ENCODE measurements at regions not wholly inside any gene's neighbourhood (a gene's known extent, or its start where the extent isn't known, plus 50 kb on each side); places are given as distances from the start of the nearest gene placed in this dataset.

DNA sequence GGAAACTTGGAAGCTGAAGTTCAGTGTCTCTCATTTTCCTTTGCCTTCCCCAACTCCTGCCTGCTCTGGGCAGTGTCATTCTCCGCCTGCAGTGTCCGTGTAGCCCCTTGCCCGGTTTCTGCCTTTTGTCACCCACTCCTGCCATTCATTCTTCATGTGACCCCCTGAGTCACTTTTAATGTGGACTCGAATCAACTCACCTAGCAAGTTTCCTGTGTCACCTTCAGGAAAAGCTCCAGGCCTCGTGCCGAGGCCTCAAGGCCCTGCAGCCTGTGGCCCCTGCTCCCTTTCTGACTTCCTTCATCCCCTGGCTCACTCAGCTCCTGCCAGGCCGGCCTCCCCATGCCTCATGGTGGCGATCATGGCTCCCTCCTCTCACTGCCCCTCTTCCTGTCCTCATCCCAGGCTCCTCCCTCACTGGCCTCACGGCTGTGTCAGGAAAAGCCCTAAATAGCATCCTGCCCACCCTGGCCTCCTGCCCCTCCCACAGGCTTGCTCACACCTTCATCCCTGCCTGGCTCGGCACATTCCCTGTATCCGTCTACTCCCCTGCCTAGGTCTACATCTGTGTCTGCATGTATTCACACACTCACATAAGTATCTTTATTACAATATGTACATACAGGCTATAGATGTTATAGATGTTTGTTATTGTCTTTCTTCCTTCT lies 294.9 kb downstream of the MED10 start:
- TF ChIP-seq, protein P1, sequence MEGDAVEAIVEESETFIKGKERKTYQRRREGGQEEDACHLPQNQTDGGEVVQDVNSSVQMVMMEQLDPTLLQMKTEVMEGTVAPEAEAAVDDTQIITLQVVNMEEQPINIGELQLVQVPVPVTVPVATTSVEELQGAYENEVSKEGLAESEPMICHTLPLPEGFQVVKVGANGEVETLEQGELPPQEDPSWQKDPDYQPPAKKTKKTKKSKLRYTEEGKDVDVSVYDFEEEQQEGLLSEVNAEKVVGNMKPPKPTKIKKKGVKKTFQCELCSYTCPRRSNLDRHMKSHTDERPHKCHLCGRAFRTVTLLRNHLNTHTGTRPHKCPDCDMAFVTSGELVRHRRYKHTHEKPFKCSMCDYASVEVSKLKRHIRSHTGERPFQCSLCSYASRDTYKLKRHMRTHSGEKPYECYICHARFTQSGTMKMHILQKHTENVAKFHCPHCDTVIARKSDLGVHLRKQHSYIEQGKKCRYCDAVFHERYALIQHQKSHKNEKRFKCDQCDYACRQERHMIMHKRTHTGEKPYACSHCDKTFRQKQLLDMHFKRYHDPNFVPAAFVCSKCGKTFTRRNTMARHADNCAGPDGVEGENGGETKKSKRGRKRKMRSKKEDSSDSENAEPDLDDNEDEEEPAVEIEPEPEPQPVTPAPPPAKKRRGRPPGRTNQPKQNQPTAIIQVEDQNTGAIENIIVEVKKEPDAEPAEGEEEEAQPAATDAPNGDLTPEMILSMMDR (IDR thresholded peaks at IDR 0.05; ENCODE audit: insufficient read depth, low read length) = no peak
- DNase-seq (ENCODE audit: low read depth) = no peak
- H3K4me3 ChIP-seq (ENCODE audit: low read depth, low read length) = no peak overlapping the region

DNA sequence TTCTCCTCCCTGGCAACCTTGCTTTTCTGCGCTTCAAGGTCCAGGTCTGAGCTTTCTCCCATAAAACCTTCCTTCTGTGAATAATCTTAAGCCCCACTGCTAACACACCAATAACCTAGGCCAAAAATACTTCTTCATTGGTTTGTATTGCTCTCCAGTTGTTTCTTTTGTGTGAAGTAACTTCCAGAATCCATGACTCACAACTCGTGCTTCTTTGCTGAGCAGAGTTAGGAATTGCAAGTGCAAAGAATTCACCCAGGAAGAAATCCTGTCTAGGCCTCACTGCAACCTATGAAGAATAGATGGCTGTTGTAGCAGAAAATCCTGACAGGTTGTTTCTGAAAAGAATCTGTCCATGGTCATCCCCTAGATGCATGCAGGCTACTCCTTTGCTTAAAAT lies 295.7 kb downstream of the MED10 start:
- DNase-seq (ENCODE audit: low read depth) = no peak
- no peak overlapping the region for H3K4me3 ChIP-seq (ENCODE audit: low read depth, low read length)
- TF ChIP-seq, protein P1 (IDR thresholded peaks at IDR 0.05; ENCODE audit: insufficient read depth, low read length) = no peak

DNA sequence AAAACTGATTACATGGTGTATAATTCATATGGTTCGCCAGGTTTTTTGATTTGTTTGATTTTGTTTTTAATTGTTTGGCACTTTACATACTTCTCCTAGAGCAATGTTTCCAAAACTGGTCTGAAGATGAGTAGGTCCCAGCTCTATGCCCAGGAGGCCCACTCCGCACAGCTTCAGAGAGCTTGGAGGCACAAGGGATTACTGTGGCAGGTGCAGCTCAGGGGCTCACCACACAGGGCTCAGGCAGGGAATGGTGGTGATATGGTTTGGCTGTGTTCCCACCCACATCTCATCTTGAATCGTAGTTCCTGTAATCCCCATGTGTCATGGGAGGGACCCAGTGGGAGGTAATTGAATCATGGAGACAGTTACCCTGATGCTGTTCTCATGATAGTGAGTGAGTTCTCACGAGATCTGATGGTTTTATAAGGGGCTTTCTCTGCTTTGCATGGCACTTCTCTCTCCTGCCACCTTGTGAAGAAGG lies 296.6 kb downstream of the MED10 start:
- no peak overlapping the region for H3K4me3 ChIP-seq (ENCODE audit: low read depth, low read length)
- TF ChIP-seq, protein P1 (IDR thresholded peaks at IDR 0.05; ENCODE audit: insufficient read depth, low read length) = no peak
- no peak for DNase-seq (ENCODE audit: low read depth)

DNA sequence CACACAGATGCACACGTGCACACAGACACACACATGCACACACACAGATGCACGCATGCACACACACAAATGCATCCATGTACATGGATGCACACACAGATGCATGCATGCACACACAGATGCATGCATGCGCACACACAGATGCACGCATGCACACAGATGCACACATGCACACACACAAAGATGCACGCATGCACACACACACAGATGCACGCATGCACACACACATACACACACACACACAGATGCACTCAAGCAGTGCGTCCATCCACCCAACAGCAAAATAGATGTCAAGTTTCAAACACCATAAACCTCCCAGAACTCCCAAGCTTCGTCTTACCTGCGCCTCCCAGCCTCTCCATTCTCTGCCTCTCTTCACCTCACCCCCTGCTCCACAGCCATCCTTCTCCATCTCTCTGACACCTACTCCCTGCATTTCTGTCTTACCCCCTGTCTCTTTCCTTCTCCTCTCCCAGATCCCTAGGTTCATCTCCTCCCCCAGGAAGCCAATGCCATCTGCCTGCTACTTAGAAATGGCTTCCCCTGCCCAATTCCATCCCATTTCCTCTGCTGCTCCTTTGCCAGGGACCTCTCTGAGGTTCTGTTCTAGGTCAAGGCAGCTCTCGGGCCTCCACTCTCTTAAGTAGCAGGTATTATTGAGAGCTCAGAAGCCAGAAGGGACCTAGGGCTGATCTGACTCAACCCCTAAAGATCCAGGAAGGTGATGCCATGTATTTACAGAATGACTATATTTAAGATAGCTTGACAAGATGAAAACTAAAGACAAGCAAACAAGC lies 297.2 kb downstream of the MED10 start:
- TF ChIP-seq, protein P1 (IDR thresholded peaks at IDR 0.05; ENCODE audit: insufficient read depth, low read length) = no peak
- H3K4me3 ChIP-seq (ENCODE audit: low read depth, low read length) = no peak overlapping the region

DNA sequence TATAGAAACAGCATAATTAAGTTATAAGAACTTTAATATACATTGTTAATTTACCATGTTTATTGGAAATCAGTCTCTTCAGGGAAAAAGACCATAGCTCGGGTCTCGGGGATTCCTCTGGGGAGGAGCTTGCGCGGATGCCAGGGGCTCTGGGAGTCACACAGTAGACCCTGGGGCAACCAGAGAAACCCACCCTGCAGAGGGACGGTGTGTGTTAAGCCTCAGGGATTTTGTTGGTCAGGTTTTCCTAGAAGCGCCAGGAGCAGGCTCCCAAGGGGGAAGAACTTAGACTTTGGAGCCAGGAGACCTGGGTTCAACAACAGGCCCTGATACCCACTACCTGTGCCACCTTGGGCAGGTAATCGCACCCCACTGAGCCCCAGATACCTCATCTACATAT lies 297.9 kb downstream of the MED10 start:
- DNase-seq (ENCODE audit: low read depth) = no peak
- TF ChIP-seq, protein P1 (IDR thresholded peaks at IDR 0.05; ENCODE audit: insufficient read depth, low read length) = no peak
- H3K4me3 ChIP-seq (ENCODE audit: low read depth, low read length) = no peak overlapping the region

More for the DNA sequence above, 297.2 kb downstream of the MED10 start:
- no peak for DNase-seq (ENCODE audit: low read depth)

DNA sequence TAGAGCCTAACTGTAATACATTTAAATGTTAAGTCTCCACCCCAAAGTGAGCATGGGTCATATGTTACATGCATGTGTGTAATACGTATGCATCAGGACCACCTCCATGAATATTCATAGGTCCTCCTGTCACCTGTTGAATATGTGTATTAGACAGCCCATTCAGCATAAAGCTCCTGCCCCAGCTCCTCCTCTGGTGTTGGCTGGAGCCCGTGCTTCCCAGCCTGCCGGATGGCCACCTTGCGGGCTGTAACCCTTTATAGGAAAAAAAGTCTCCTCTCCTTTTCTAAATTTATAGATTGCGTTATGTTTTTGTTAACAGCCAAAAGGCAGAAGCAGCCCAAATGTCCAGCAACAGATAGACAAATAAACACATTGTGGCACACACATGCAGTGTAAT lies 299.5 kb downstream of the MED10 start:
- H3K4me3 ChIP-seq (ENCODE audit: low read depth, low read length) = no peak overlapping the region
- TF ChIP-seq, protein P1 (IDR thresholded peaks at IDR 0.05; ENCODE audit: insufficient read depth, low read length) = no peak
- no peak for DNase-seq (ENCODE audit: low read depth)
